ENCODE measurements at regions not wholly inside any gene's neighbourhood (a gene's known extent, or its start where the extent isn't known, plus 50 kb on each side); places are given as distances from the start of the nearest gene placed in this dataset.

- H3K4me1 ChIP-seq (ENCODE audit: insufficient read depth): no peaks in the 10 kb centered on the region
- intact Hi-C loops (cut with DNase I): no loop called here
- no peaks in the 10 kb centered on the region for H3K9me3 ChIP-seq
- H3K27ac ChIP-seq: no peak overlapping the region
- no peak for DNase-seq
- WGBS, 3 donors: 76 to 86% (median 79%) methylated on average over 3 of the region's 3 CpGs
- no peak overlapping the region for H3K4me3 ChIP-seq
- H3K27me3 ChIP-seq: no peaks in the 10 kb centered on the region
- no peak for TF ChIP-seq POLR2A (IDR thresholded peaks at IDR 0.05)
- TF ChIP-seq, protein P1, sequence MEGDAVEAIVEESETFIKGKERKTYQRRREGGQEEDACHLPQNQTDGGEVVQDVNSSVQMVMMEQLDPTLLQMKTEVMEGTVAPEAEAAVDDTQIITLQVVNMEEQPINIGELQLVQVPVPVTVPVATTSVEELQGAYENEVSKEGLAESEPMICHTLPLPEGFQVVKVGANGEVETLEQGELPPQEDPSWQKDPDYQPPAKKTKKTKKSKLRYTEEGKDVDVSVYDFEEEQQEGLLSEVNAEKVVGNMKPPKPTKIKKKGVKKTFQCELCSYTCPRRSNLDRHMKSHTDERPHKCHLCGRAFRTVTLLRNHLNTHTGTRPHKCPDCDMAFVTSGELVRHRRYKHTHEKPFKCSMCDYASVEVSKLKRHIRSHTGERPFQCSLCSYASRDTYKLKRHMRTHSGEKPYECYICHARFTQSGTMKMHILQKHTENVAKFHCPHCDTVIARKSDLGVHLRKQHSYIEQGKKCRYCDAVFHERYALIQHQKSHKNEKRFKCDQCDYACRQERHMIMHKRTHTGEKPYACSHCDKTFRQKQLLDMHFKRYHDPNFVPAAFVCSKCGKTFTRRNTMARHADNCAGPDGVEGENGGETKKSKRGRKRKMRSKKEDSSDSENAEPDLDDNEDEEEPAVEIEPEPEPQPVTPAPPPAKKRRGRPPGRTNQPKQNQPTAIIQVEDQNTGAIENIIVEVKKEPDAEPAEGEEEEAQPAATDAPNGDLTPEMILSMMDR (IDR thresholded peaks at IDR 0.05): no peak
- no peak for TF ChIP-seq EP300 (IDR thresholded peaks at IDR 0.05)
- no peaks in the 10 kb centered on the region for H3K36me3 ChIP-seq
Measured at GRCh38 chr9:103700195-103700962, 393.7 kb upstream of the SMC2 start.

DNA sequence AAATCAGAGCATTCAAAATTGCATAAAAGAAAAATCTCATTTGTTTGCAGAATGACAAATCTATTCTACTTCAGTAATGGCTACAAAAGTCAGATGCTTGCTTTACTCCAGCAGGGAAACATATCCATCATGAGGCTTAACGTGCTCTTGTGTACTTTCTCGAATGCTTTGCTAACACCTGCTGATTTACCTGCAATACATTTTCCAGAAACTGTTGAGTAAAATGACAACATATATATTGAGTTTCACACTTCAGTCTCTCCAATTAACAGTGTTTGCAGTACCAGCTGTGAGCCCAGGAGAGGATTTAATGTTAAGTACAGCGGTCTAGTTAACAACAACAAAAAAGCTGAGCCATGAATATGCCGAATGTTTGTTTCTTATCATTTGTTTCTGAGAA, 391.5 kb upstream of the SMC2 start:
- Histone ChIP-seq H3K4me1 (ENCODE audit: insufficient read depth) (no peaks in the 10 kb centered on the region), H3K9me3 (no peaks in the 10 kb centered on the region), H3K4me3 (no peak overlapping the region), H3K36me3 (no peaks in the 10 kb centered on the region), H3K27me3 (no peaks in the 10 kb centered on the region), H3K27ac (no peak overlapping the region)
- intact Hi-C loops (cut with DNase I): no loop called here
- 11 to 48% (median 26%) methylated on average over 4 of the region's 4 CpGs for WGBS, 3 donors
- DNase-seq: no peak
- TF ChIP-seq EP300 (IDR thresholded peaks at IDR 0.05) (no peak), POLR2A (IDR thresholded peaks at IDR 0.05) (no peak)
- TF ChIP-seq, protein P1 (IDR thresholded peaks at IDR 0.05): no peak

DNA sequence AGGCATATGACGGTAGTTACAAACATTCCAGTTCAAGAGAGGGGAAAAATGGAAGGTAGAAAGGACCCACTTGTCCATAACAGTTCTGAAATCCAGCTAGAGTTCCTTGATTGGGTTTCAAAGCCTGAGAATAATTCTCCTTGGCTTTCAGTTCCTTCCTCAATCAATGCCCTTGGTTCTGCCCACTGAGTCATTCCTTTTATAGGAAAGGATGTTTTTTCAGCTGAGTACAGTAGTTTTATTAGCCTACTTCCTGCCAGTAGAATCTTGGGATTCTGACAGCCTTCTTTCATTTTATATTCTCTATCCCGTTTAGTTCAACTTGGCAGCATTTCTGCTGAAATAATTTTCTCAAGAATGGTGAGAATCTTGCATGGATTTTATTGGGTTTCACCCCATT, 386.9 kb upstream of the SMC2 start:
- H3K27ac ChIP-seq: no peak overlapping the region
- H3K27me3 ChIP-seq: no peaks in the 10 kb centered on the region
- no peak overlapping the region for H3K4me3 ChIP-seq
- intact Hi-C loops (cut with DNase I): no loop called here
- no peaks in the 10 kb centered on the region for H3K36me3 ChIP-seq
- no peaks in the 10 kb centered on the region for H3K4me1 ChIP-seq (ENCODE audit: insufficient read depth)
- WGBS, 3 donors: 59 to 62% (median 61%) methylated on average over 2 of the region's 2 CpGs
- no peak for TF ChIP-seq EP300 (IDR thresholded peaks at IDR 0.05)
- TF ChIP-seq, protein P1 (IDR thresholded peaks at IDR 0.05): no peak
- no peak for TF ChIP-seq POLR2A (IDR thresholded peaks at IDR 0.05)
- no peak for DNase-seq
- no peaks in the 10 kb centered on the region for H3K9me3 ChIP-seq

DNA sequence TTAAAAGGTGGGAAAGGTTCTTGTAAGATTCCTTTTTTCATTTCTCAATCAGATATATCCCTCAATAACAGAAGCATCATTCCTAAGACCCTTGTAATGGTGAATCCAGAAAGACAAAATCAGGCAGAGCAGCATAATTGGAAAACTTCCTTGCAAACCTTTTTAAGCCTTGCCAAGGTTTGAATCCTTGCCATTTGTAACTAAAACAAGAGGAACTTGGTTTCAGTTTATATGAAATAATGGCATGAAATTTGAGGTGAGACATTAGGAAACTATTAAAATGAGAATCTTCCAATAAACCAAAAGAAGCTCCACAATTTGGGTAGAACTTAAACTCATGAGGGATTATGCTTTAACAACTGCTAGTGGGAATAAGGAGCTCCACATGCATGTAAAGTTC, 384.7 kb upstream of the SMC2 start:
- H3K36me3 ChIP-seq: no peaks in the 10 kb centered on the region
- no peak overlapping the region for H3K27ac ChIP-seq
- no peak for DNase-seq
- no peaks in the 10 kb centered on the region for H3K9me3 ChIP-seq
- no peaks in the 10 kb centered on the region for H3K4me1 ChIP-seq (ENCODE audit: insufficient read depth)
- TF ChIP-seq POLR2A (IDR thresholded peaks at IDR 0.05) (no peak), EP300 (IDR thresholded peaks at IDR 0.05) (no peak)
- TF ChIP-seq, protein P1 (IDR thresholded peaks at IDR 0.05): no peak
- H3K4me3 ChIP-seq: no peak overlapping the region
- intact Hi-C loops (cut with DNase I): no loop called here
- no peaks in the 10 kb centered on the region for H3K27me3 ChIP-seq
